GM23338 (cell line): ENCODE measurements at regions not wholly inside any gene's neighbourhood (a gene's known extent, or its start where the extent isn't known, plus 50 kb on each side); places are given as distances from the start of the nearest gene placed in this dataset.
A peak's percentile ranks its signal among the peaks of the same experiment; 100 is the strongest.

Experiments
- ATAC-seq: fragments of 200-7000 bp; cut with Tn5 transposase; 3 replicates; pipeline ENCODE4 v1.9.1; 2020
- DNase-seq: peaks from one replicate; pipeline ENCODE4 v3.0.0-alpha.2; 2015; ENCODE audit warnings: low spot score
- H2AFZ ChIP-seq: fragments of 200-600 bp; sonication (generic); 2 replicates; pipeline ENCODE4 v1.8.0; 2016; ENCODE audit warnings: antibody characterized with exemption, mild to moderate bottlenecking, moderate library complexity
- H3F3A ChIP-seq: fragments of 200-600 bp; sonication (generic); replicated peaks from 2 replicates; pipeline ENCODE4 v1.8.0; 2017; ENCODE audit warnings: antibody characterized with exemption, mixed run types, low read depth
- H3K27ac ChIP-seq: fragments of 200-600 bp; sonication (generic); 2 replicates; pipeline ENCODE4 v1.6.1; 2016; ENCODE audit warnings: low read depth
- H3K27me3 ChIP-seq: fragments of 200-600 bp; sonication (generic); 2 replicates; pipeline ENCODE4 v1.8.0; 2016; ENCODE audit warnings: mild to moderate bottlenecking, mixed run types, moderate library complexity; ENCODE audit not compliant: insufficient read depth
- H3K36me3 ChIP-seq: fragments of 200-600 bp; sonication (generic); 2 replicates; pipeline ENCODE4 v1.8.0; 2016; ENCODE audit warnings: mild to moderate bottlenecking; ENCODE audit not compliant: insufficient read depth
- H3K4me1 ChIP-seq: fragments of 200-600 bp; sonication (generic); 2 replicates; pipeline ENCODE4 v1.8.0; 2016; ENCODE audit warnings: mild to moderate bottlenecking, moderate library complexity; ENCODE audit not compliant: insufficient read depth
- H3K4me2 ChIP-seq: fragments of 200-600 bp; sonication (generic); 2 replicates; pipeline ENCODE4 v1.7.1; 2017; ENCODE audit warnings: mixed run types
- H3K4me3 ChIP-seq: fragments of 200-600 bp; sonication (generic); 2 replicates; pipeline ENCODE4 v1.6.1; 2016; ENCODE audit warnings: mixed run types
- H3K79me2 ChIP-seq: fragments of 200-600 bp; sonication (generic); replicated peaks from 2 replicates; pipeline ENCODE4 v1.8.0; 2017; ENCODE audit warnings: mild to moderate bottlenecking; ENCODE audit not compliant: insufficient read depth
- H3K9me2 ChIP-seq: fragments of 200-600 bp; sonication (generic); 2 replicates; pipeline ENCODE4 v1.8.0; 2017; ENCODE audit not compliant: insufficient read depth
- H4K20me1 ChIP-seq: fragments of 200-600 bp; sonication (generic); replicated peaks from 2 replicates; pipeline ENCODE4 v1.8.0; 2017; ENCODE audit warnings: mild to moderate bottlenecking; ENCODE audit not compliant: insufficient read depth
- H3K27ac Mint-ChIP-seq: 2 replicates; pipeline ENCODE4 v1.8.0; 2020; ENCODE audit warnings: inconsistent platforms, mild to moderate bottlenecking, moderate library complexity, mixed read lengths
- H3K27me3 Mint-ChIP-seq: 3 replicates; pipeline ENCODE4 v1.8.0; 2022; ENCODE audit warnings: low read depth, mild to moderate bottlenecking, moderate library complexity, mixed read lengths, inconsistent platforms; ENCODE audit not compliant: insufficient read depth, poor library complexity
- H3K36me3 Mint-ChIP-seq: 3 replicates; pipeline ENCODE4 v1.8.0; 2021; ENCODE audit warnings: low read depth, mild to moderate bottlenecking, inconsistent platforms, moderate library complexity, mixed read lengths
- H3K4me1 Mint-ChIP-seq: 3 replicates; pipeline ENCODE4 v1.8.0; 2020; ENCODE audit warnings: mild to moderate bottlenecking, inconsistent platforms, mixed read lengths
- H3K4me3 Mint-ChIP-seq: 3 replicates; pipeline ENCODE4 v1.8.0; 2021; ENCODE audit warnings: moderate library complexity, mild to moderate bottlenecking, inconsistent platforms, mixed read lengths
- H3K9me3 Mint-ChIP-seq: 3 replicates; pipeline ENCODE4 v1.8.0; 2020; ENCODE audit warnings: moderate library complexity, mild to moderate bottlenecking, inconsistent platforms, mixed read lengths
- CREB1 ChIP-seq: fragments of 250-450 bp; sonication (Bioruptor Pico); IDR thresholded peaks from 2 replicates; pipeline ENCODE4 v1.5.0; 2020; ENCODE audit warnings: low read depth, mild to moderate bottlenecking, moderate library complexity
- EZH2 ChIP-seq: fragments of 200-600 bp; sonication (generic); IDR thresholded peaks from one replicate; pipeline ENCODE4 v1.8.0; 2017; ENCODE audit warnings: antibody characterized with exemption, mild to moderate bottlenecking, low read depth; ENCODE audit not compliant: unreplicated experiment
- EZH2phosphoT487 ChIP-seq: fragments of 200-600 bp; sonication (generic); IDR thresholded peaks from one replicate; pipeline ENCODE4 v1.8.1; 2018; ENCODE audit warnings: antibody characterized with exemption; ENCODE audit not compliant: unreplicated experiment
- NANOG ChIP-seq: IDR thresholded peaks from 2 replicates; pipeline ENCODE4 v1.6.1; 2016; ENCODE audit warnings: antibody characterized with exemption, borderline replicate concordance
- POLR2AphosphoS5 ChIP-seq: IDR thresholded peaks from 2 replicates; pipeline ENCODE4 v1.6.1; 2016; ENCODE audit warnings: antibody characterized with exemption, low read depth
- STAT1 ChIP-seq: IDR thresholded peaks from one replicate; pipeline ENCODE4 v1.6.1; 2016; ENCODE audit warnings: antibody characterized with exemption; ENCODE audit not compliant: unreplicated experiment
- ZNF114 ChIP-seq: fragments of 250-450 bp; sonication (Bioruptor Pico); IDR thresholded peaks from 2 replicates; pipeline ENCODE4 v1.5.0; 2020; ENCODE audit warnings: mild to moderate bottlenecking, moderate library complexity
- ZNF331 ChIP-seq: fragments of 250-450 bp; sonication (Bioruptor Pico); IDR thresholded peaks from 2 replicates; pipeline ENCODE4 v1.5.0; 2020; ENCODE audit warnings: low read depth, mild to moderate bottlenecking, moderate library complexity
- TF ChIP-seq, protein P1 (sequence below): IDR thresholded peaks from 2 replicates; pipeline ENCODE4 v1.6.1; 2016; ENCODE audit warnings: antibody characterized with exemption
- TF ChIP-seq, protein P2 (sequence below), 2 experiments: fragments of 200-600 bp in 1 of 2; sonication (generic) in 1 of 2; conservative IDR thresholded peaks; 2 replicates each; pipeline versions ENCODE4 v1.5.1 to v1.6.1; 2016 to 2017; ENCODE audit warnings: antibody characterized with exemption in 2 of 2, low read depth in 2 of 2, mild to moderate bottlenecking in 2 of 2, moderate library complexity in 1 of 2
- TF ChIP-seq, protein P3 (sequence below): fragments of 250-450 bp; sonication (Bioruptor Pico); IDR thresholded peaks from 2 replicates; pipeline ENCODE4 v1.5.0; 2020; ENCODE audit warnings: mild to moderate bottlenecking, moderate library complexity

DNA sequence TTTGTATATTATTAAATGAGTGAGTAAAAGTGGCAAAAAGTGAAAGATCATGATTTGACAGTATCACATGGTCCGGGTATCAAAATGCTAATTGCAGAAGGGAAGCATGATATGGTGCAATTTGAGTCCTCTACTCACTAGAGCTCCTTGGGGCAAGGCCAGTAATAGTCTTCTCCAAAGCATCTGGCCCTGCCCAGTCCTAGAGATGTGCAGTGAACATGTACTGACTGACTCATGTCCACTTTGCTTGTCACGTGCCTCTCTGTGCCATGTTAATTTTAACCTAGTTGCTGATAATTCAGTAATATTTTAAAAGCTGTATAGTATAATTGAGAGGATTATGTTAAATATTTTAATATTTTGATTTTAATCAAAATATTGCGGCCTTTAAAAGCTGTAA, 54.6 kb upstream of the TENM3 start:
- H3K36me3 ChIP-seq: no peaks in the 10 kb centered on the region
- no peak for DNase-seq
- H3K4me3 Mint-ChIP-seq: no peak overlapping the region
- no peak for ATAC-seq
- H3F3A ChIP-seq: no peaks in the 10 kb centered on the region
- peaks cover 22% of the 10 kb centered on the region for H3K4me1 Mint-ChIP-seq
- no peak overlapping the region for H3K27ac ChIP-seq
- H3K9me2 ChIP-seq: no peaks in the 10 kb centered on the region
- no peaks in the 10 kb centered on the region for H4K20me1 ChIP-seq
- H3K9me3 Mint-ChIP-seq: no peaks in the 10 kb centered on the region
- TF ChIP-seq ZNF331 (CRISPR knock-in tag): no peak
- H3K4me1 ChIP-seq: 0 out of 2 replicates have a peak, but pooled peaks cover 5% of the 10 kb centered on the region
- no peaks in the 10 kb centered on the region for H3K27me3 ChIP-seq
- H3K4me2 ChIP-seq: no peak overlapping the region
- no peaks in the 10 kb centered on the region for H3K36me3 Mint-ChIP-seq
- no peak overlapping the region for H3K27ac Mint-ChIP-seq
- H3K4me3 ChIP-seq: no peak overlapping the region
- H2AFZ ChIP-seq: no peak overlapping the region
- peaks cover 2% of the 10 kb centered on the region for H3K27me3 Mint-ChIP-seq
- H3K79me2 ChIP-seq: no peaks in the 10 kb centered on the region

DNA sequence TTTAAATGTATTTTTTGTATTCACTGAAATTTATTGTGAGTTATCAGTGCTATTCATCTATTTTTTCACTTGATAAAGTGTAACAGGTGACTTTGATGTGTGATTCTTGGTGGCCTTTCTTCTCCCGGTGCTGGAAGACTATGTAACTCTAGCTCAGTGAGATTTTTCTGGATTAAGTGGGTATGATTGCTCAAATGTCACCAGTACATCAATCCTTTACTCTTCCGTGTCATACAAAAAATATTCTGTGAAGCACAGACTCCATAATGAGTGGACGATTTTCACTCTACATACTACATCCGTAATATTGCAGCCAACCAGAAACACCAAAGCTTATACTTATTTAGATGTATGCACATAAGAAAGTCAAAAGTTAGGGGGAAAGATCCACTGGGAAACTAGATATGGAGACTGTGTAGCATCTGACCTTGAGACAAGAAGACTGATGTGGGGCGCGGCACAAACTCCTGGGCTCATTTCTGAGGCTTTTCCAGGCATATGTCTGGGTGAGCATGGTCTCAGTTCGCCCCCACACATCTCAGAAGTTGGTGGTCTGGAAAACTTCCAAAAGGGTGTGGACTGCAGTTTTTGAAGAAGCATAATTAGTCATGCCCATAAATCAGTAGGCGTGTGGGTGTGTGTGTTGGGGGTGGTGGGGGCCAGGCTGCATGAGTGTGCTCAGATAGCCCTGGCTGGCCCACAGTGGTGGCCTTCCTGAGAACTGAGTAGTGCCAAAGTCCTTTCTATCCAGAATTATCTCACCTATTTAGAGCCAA, 53.9 kb upstream of the TENM3 start:
- ATAC-seq (peak; percentile 48), DNase-seq (no peak)
- Histone ChIP-seq H3K9me2 (no peaks in the 10 kb centered on the region), H3K4me1 (0 out of 2 replicates have a peak, but pooled peaks cover 5% of the 10 kb centered on the region), H2AFZ (no peak overlapping the region), H3K36me3 (no peaks in the 10 kb centered on the region), H3F3A (no peaks in the 10 kb centered on the region), H3K27ac (no peak overlapping the region), H4K20me1 (no peaks in the 10 kb centered on the region), H3K4me2 (no peak overlapping the region), H3K79me2 (no peaks in the 10 kb centered on the region), H3K27me3 (no peaks in the 10 kb centered on the region), H3K4me3 (no peak overlapping the region)
- H3K27ac Mint-ChIP-seq: no peak overlapping the region
- no peak for TF ChIP-seq STAT1
- TF ChIP-seq, protein P1, sequence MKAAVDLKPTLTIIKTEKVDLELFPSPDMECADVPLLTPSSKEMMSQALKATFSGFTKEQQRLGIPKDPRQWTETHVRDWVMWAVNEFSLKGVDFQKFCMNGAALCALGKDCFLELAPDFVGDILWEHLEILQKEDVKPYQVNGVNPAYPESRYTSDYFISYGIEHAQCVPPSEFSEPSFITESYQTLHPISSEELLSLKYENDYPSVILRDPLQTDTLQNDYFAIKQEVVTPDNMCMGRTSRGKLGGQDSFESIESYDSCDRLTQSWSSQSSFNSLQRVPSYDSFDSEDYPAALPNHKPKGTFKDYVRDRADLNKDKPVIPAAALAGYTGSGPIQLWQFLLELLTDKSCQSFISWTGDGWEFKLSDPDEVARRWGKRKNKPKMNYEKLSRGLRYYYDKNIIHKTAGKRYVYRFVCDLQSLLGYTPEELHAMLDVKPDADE: no peak
- no peak for TF ChIP-seq CREB1
- no peak for TF ChIP-seq ZNF331 (CRISPR knock-in tag)
- TF ChIP-seq NANOG: no peak
- no peak for TF ChIP-seq EZH2
- TF ChIP-seq ZNF114 (CRISPR knock-in tag): no peak
- no peak for TF ChIP-seq EZH2phosphoT487
- TF ChIP-seq, protein P2, sequence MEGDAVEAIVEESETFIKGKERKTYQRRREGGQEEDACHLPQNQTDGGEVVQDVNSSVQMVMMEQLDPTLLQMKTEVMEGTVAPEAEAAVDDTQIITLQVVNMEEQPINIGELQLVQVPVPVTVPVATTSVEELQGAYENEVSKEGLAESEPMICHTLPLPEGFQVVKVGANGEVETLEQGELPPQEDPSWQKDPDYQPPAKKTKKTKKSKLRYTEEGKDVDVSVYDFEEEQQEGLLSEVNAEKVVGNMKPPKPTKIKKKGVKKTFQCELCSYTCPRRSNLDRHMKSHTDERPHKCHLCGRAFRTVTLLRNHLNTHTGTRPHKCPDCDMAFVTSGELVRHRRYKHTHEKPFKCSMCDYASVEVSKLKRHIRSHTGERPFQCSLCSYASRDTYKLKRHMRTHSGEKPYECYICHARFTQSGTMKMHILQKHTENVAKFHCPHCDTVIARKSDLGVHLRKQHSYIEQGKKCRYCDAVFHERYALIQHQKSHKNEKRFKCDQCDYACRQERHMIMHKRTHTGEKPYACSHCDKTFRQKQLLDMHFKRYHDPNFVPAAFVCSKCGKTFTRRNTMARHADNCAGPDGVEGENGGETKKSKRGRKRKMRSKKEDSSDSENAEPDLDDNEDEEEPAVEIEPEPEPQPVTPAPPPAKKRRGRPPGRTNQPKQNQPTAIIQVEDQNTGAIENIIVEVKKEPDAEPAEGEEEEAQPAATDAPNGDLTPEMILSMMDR (conservative IDR thresholded peaks at IDR 0.05; ENCODE audit: low read depth in 2 of 2): no peak
- no peak for TF ChIP-seq POLR2AphosphoS5
- TF ChIP-seq, protein P3, sequence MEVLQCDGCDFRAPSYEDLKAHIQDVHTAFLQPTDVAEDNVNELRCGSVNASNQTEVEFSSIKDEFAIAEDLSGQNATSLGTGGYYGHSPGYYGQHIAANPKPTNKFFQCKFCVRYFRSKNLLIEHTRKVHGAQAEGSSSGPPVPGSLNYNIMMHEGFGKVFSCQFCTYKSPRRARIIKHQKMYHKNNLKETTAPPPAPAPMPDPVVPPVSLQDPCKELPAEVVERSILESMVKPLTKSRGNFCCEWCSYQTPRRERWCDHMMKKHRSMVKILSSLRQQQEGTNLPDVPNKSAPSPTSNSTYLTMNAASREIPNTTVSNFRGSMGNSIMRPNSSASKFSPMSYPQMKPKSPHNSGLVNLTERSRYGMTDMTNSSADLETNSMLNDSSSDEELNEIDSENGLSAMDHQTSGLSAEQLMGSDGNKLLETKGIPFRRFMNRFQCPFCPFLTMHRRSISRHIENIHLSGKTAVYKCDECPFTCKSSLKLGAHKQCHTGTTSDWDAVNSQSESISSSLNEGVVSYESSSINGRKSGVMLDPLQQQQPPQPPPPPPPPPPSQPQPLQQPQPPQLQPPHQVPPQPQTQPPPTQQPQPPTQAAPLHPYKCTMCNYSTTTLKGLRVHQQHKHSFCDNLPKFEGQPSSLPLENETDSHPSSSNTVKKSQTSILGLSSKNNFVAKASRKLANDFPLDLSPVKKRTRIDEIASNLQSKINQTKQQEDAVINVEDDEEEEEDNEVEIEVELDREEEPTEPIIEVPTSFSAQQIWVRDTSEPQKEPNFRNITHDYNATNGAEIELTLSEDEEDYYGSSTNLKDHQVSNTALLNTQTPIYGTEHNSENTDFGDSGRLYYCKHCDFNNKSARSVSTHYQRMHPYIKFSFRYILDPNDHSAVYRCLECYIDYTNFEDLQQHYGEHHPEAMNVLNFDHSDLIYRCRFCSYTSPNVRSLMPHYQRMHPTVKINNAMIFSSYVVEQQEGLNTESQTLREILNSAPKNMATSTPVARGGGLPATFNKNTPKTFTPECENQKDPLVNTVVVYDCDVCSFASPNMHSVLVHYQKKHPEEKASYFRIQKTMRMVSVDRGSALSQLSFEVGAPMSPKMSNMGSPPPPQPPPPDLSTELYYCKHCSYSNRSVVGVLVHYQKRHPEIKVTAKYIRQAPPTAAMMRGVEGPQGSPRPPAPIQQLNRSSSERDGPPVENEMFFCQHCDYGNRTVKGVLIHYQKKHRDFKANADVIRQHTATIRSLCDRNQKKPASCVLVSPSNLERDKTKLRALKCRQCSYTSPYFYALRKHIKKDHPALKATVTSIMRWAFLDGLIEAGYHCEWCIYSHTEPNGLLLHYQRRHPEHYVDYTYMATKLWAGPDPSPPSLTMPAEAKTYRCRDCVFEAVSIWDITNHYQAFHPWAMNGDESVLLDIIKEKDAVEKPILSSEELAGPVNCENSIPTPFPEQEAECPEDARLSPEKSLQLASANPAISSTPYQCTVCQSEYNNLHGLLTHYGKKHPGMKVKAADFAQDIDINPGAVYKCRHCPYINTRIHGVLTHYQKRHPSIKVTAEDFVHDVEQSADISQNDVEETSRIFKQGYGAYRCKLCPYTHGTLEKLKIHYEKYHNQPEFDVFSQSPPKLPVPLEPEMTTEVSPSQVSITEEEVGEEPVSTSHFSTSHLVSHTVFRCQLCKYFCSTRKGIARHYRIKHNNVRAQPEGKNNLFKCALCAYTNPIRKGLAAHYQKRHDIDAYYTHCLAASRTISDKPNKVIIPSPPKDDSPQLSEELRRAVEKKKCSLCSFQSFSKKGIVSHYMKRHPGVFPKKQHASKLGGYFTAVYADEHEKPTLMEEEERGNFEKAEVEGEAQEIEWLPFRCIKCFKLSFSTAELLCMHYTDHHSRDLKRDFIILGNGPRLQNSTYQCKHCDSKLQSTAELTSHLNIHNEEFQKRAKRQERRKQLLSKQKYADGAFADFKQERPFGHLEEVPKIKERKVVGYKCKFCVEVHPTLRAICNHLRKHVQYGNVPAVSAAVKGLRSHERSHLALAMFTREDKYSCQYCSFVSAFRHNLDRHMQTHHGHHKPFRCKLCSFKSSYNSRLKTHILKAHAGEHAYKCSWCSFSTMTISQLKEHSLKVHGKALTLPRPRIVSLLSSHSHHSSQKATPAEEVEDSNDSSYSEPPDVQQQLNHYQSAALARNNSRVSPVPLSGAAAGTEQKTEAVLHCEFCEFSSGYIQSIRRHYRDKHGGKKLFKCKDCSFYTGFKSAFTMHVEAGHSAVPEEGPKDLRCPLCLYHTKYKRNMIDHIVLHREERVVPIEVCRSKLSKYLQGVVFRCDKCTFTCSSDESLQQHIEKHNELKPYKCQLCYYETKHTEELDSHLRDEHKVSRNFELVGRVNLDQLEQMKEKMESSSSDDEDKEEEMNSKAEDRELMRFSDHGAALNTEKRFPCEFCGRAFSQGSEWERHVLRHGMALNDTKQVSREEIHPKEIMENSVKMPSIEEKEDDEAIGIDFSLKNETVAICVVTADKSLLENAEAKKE (CRISPR knock-in tag): no peak
- H3K27me3 Mint-ChIP-seq: peaks cover 2% of the 10 kb centered on the region
- no peaks in the 10 kb centered on the region for H3K36me3 Mint-ChIP-seq
- no peak overlapping the region for H3K4me3 Mint-ChIP-seq
- peaks cover 22% of the 10 kb centered on the region for H3K4me1 Mint-ChIP-seq
- H3K9me3 Mint-ChIP-seq: no peaks in the 10 kb centered on the region
